Parathyroid adenoma (tissue), 2 donors: ENCODE measurements at regions not wholly inside any gene's neighbourhood (a gene's known extent, or its start where the extent isn't known, plus 50 kb on each side); places are given as distances from the start of the nearest gene placed in this dataset.

Source experiments
- H2AFZ ChIP-seq: fragments of 300-600 bp; sonication (generic); one replicate; pipeline ENCODE4 v1.7.0; 2017; ENCODE audit warnings: antibody characterized with exemption, mild to moderate bottlenecking
- H3K27ac ChIP-seq: fragments of 300-600 bp; sonication (generic); one replicate; pipeline ENCODE4 v1.7.0; 2017
- H3K27me3 ChIP-seq: fragments of 300-600 bp; sonication (generic); one replicate; pipeline ENCODE4 v1.7.0; 2017; ENCODE audit warnings: low read length; ENCODE audit not compliant: control insufficient read depth, insufficient read depth
- H3K36me3 ChIP-seq: fragments of 300-600 bp; sonication (generic); one replicate; pipeline ENCODE4 v1.7.0; 2017; ENCODE audit warnings: low read length; ENCODE audit not compliant: control insufficient read depth, insufficient read depth
- H3K4me1 ChIP-seq: fragments of 300-600 bp; sonication (generic); one replicate; pipeline ENCODE4 v1.7.0; 2017; ENCODE audit warnings: control low read depth
- H3K4me2 ChIP-seq: fragments of 300-600 bp; sonication (generic); one replicate; pipeline ENCODE4 v1.7.0; 2017; ENCODE audit warnings: low read length
- H3K4me3 ChIP-seq: fragments of 300-600 bp; sonication (generic); one replicate; pipeline ENCODE4 v1.7.0; 2017; ENCODE audit warnings: low read depth, low read length
- H3K79me2 ChIP-seq: fragments of 300-600 bp; sonication (generic); one replicate; pipeline ENCODE4 v1.7.0; 2017; ENCODE audit warnings: control low read depth
- H3K9ac ChIP-seq: fragments of 300-600 bp; sonication (generic); one replicate; pipeline ENCODE4 v1.7.0; 2017; ENCODE audit warnings: mild to moderate bottlenecking
- H3K9me3 ChIP-seq: fragments of 300-600 bp; sonication (generic); one replicate; pipeline ENCODE4 v1.7.0; 2017; ENCODE audit warnings: low read length; ENCODE audit not compliant: control insufficient read depth
- CTCF ChIP-seq: fragments of 300-600 bp; sonication (generic); IDR thresholded peaks from one replicate; pipeline ENCODE4 v1.7.0; 2017; ENCODE audit warnings: antibody characterized with exemption, mild to moderate bottlenecking
- donor health status: primary hyperparathyroidism.

DNA sequence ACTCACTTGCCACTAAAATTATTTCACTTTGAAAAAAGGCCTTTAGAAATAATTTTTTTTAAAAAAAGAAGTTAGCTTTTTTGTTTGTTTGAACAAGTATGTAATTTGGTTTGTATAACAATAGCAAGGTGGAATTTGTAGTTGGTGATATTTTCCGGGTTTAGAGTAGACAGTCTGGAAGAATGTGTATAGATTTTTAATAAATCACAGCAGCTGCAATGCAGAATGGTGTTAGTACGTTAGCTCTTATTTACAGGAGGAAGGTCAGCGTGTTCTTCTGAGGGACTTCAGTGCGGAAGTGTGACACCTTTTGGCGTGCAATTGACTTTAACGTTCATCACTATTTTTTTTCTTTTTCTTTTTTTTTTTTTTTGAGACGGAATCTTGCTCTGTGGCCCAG is 115.4 kb downstream of the PLEKHG1 start:
- Histone ChIP-seq H3K4me2 (no peak overlapping the region), H2AFZ (no peak overlapping the region), H3K36me3 (no peaks in the 10 kb centered on the region), H3K9ac (no peak overlapping the region), H3K79me2 (peaks cover 57% of the 10 kb centered on the region), H3K27me3 (no peaks in the 10 kb centered on the region), H3K27ac (no peak overlapping the region), H3K4me3 (no peak overlapping the region), H3K9me3 (no peaks in the 10 kb centered on the region), H3K4me1 (peaks cover 37% of the 10 kb centered on the region)
- no peak for TF ChIP-seq CTCF

DNA sequence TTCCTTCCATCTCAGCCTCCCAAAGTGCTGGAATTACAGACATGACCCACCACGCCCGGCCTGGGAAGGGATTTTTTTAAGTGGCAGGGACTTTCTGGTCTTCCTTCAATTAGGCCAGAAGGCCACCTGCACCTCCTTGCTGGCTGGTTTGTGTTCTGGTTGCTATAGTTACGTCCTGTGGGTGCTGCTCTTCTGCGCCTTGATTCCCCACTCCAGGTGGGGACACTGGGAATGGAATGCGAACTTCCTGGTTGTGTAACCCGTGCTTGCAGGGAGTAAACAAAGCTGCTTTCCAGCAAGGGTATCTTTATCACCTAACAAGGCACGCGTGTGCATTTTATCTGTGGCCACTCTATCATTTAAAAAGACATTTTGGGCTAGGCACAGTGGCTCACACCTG is 117.7 kb downstream of the PLEKHG1 start:
- no peak overlapping the region for H3K4me2 ChIP-seq
- no peaks in the 10 kb centered on the region for H3K36me3 ChIP-seq
- H3K79me2 ChIP-seq = peaks cover 38% of the 10 kb centered on the region
- H2AFZ ChIP-seq = no peak overlapping the region
- H3K9me3 ChIP-seq = no peaks in the 10 kb centered on the region
- H3K4me3 ChIP-seq = no peak overlapping the region
- no peaks in the 10 kb centered on the region for H3K27me3 ChIP-seq
- no peak overlapping the region for H3K27ac ChIP-seq
- H3K9ac ChIP-seq = no peak overlapping the region
- H3K4me1 ChIP-seq = peaks cover 42% of the 10 kb centered on the region
- no peak for TF ChIP-seq CTCF

- peaks cover 37% of the 10 kb centered on the region for H3K79me2 ChIP-seq
- H3K27ac ChIP-seq = no peak overlapping the region
- no peak overlapping the region for H3K4me2 ChIP-seq
- no peaks in the 10 kb centered on the region for H3K9me3 ChIP-seq
- H3K27me3 ChIP-seq = no peaks in the 10 kb centered on the region
- peaks cover 25% of the 10 kb centered on the region for H3K4me1 ChIP-seq
- no peaks in the 10 kb centered on the region for H3K36me3 ChIP-seq
- H2AFZ ChIP-seq = no peak overlapping the region
- no peak for TF ChIP-seq CTCF
- no peak overlapping the region for H3K9ac ChIP-seq
- no peak overlapping the region for H3K4me3 ChIP-seq
Observed at GRCh38 chr6:150719099-150719766, 119.5 kb downstream of the PLEKHG1 start.

DNA sequence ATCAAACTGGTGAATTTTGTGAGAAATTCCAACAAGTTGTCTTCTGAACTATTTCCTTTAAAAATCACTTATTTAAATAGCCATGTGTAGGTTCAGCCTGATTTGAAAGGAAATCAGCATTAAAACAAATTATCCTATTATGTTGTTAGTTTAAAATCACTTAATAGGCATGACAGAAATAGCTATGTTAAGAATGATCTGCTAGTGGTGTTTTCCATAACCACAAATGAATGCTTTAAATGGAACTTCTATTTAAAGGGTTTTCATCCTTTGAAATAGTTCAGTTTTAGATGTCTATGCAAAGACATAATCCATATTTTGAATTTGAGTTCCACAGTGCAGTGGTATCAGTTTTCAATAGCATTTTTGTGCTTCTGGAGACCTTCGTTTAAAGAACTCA is 120.1 kb downstream of the PLEKHG1 start:
- TF ChIP-seq CTCF = no peak
- Histone ChIP-seq H3K36me3 (no peaks in the 10 kb centered on the region), H3K9me3 (no peaks in the 10 kb centered on the region), H3K27ac (no peak overlapping the region), H3K9ac (no peak overlapping the region), H3K4me2 (no peak overlapping the region), H3K4me1 (peaks cover 24% of the 10 kb centered on the region), H2AFZ (no peak overlapping the region), H3K27me3 (no peaks in the 10 kb centered on the region), H3K79me2 (peaks cover 34% of the 10 kb centered on the region), H3K4me3 (no peak overlapping the region)

GRCh38 chr6:150720774-150721233 is 121.1 kb downstream of the PLEKHG1 start:
- Histone ChIP-seq H3K4me2 (no peak overlapping the region), H3K4me1 (peaks cover 28% of the 10 kb centered on the region), H3K27ac (peak overlapping the region; percentile 34), H3K9me3 (no peaks in the 10 kb centered on the region), H3K27me3 (no peaks in the 10 kb centered on the region), H3K9ac (peak overlapping the region; percentile 14), H3K79me2 (peaks cover 35% of the 10 kb centered on the region), H3K4me3 (no peak overlapping the region), H2AFZ (no peak overlapping the region), H3K36me3 (no peaks in the 10 kb centered on the region)
- peak; percentile 20 for TF ChIP-seq CTCF
